MG63 (cell line): ENCODE measurements at regions not wholly inside any gene's neighbourhood (a gene's known extent, or its start where the extent isn't known, plus 50 kb on each side); places are given as distances from the start of the nearest gene placed in this dataset.

Experiments
- DNase-seq: peaks from one replicate; pipeline ENCODE4 v3.0.0-alpha.2; 2020
- H3K27me3 ChIP-seq: fragments of 250-450 bp; sonication (Bioruptor Pico); 2 replicates; pipeline ENCODE4 v1.5.1; 2020; ENCODE audit warnings: mild to moderate bottlenecking, moderate library complexity
- H3K36me3 ChIP-seq: fragments of 250-450 bp; sonication (Bioruptor Pico); 2 replicates; pipeline ENCODE4 v1.5.1; 2020; ENCODE audit warnings: mild to moderate bottlenecking, moderate library complexity
- H3K4me3 ChIP-seq: fragments of 250-450 bp; sonication (Bioruptor Pico); 2 replicates; pipeline ENCODE4 v1.5.1; 2020; ENCODE audit warnings: mild to moderate bottlenecking, moderate library complexity
- H3K9me3 ChIP-seq: fragments of 250-450 bp; sonication (Bioruptor Pico); 2 replicates; pipeline ENCODE4 v1.5.1; 2020; ENCODE audit warnings: mild to moderate bottlenecking, moderate library complexity

GRCh38 chr3:83902787-83903533 is 1055.8 kb upstream of the CADM2 start:
- H3K36me3 ChIP-seq = no peaks in the 10 kb centered on the region

GRCh38 chr3:83913381-83913780 is 1045.4 kb upstream of the CADM2 start:
- H3K36me3 ChIP-seq = no peaks in the 10 kb centered on the region

More at GRCh38 chr3:83902787-83903533, 1055.8 kb upstream of the CADM2 start:
- Histone ChIP-seq H3K27me3 (no peaks in the 10 kb centered on the region), H3K4me3 (no peak overlapping the region), H3K9me3 (no peaks in the 10 kb centered on the region)
- DNase-seq = no peak

GRCh38 chr3:83926291-83926690 is 1032.5 kb upstream of the CADM2 start:
- Histone ChIP-seq H3K9me3 (peaks cover 3% of the 10 kb centered on the region; the same call in 1 of the 2 replicates), H3K4me3 (no peak overlapping the region), H3K27me3 (no peaks in the 10 kb centered on the region)

More at GRCh38 chr3:83913381-83913780, 1045.4 kb upstream of the CADM2 start:
- no peaks in the 10 kb centered on the region for H3K9me3 ChIP-seq
- H3K4me3 ChIP-seq = no peak overlapping the region
- DNase-seq = no peak
- H3K27me3 ChIP-seq = no peaks in the 10 kb centered on the region

GRCh38 chr3:83928391-83928790 is 1030.4 kb upstream of the CADM2 start:
- no peaks in the 10 kb centered on the region for H3K36me3 ChIP-seq
- no peak for DNase-seq
- H3K27me3 ChIP-seq = no peaks in the 10 kb centered on the region
- H3K9me3 ChIP-seq = peaks cover 3% of the 10 kb centered on the region; the same call in 1 of the 2 replicates
- no peak overlapping the region for H3K4me3 ChIP-seq

More at GRCh38 chr3:83926291-83926690, 1032.5 kb upstream of the CADM2 start:
- DNase-seq = no peak
- H3K36me3 ChIP-seq = no peaks in the 10 kb centered on the region

- peaks cover 3% of the 10 kb centered on the region; the same call in 1 of the 2 replicates for H3K9me3 ChIP-seq
These were observed 1029.9 kb upstream of the CADM2 start for GRCh38 chr3:83928903-83929302.

GRCh38 chr3:83934192-83935021 is 1024.4 kb upstream of the CADM2 start:
- H3K9me3 ChIP-seq = no peaks in the 10 kb centered on the region
- DNase-seq = no peak
- H3K27me3 ChIP-seq = no peaks in the 10 kb centered on the region
- H3K4me3 ChIP-seq = no peak overlapping the region
- no peaks in the 10 kb centered on the region for H3K36me3 ChIP-seq

More at GRCh38 chr3:83928903-83929302, 1029.9 kb upstream of the CADM2 start:
- Histone ChIP-seq H3K36me3 (no peaks in the 10 kb centered on the region), H3K27me3 (no peaks in the 10 kb centered on the region), H3K4me3 (no peak overlapping the region)
- DNase-seq = no peak

- DNase-seq = no peak
- H3K4me3 ChIP-seq = no peak overlapping the region
These were observed 1020.3 kb upstream of the CADM2 start for GRCh38 chr3:83938491-83938890.

GRCh38 chr3:83941990-83942745 is 1016.6 kb upstream of the CADM2 start:
- DNase-seq = no peak
- H3K9me3 ChIP-seq = no peaks in the 10 kb centered on the region
- H3K36me3 ChIP-seq = no peaks in the 10 kb centered on the region
- H3K4me3 ChIP-seq = no peak overlapping the region
- H3K27me3 ChIP-seq = no peaks in the 10 kb centered on the region

More at GRCh38 chr3:83938491-83938890, 1020.3 kb upstream of the CADM2 start:
- no peaks in the 10 kb centered on the region for H3K36me3 ChIP-seq
- no peaks in the 10 kb centered on the region for H3K9me3 ChIP-seq
- no peaks in the 10 kb centered on the region for H3K27me3 ChIP-seq

GRCh38 chr3:83946049-83946448 is 1012.7 kb upstream of the CADM2 start:
- Histone ChIP-seq H3K36me3 (no peaks in the 10 kb centered on the region), H3K4me3 (no peak overlapping the region), H3K27me3 (no peaks in the 10 kb centered on the region), H3K9me3 (no peaks in the 10 kb centered on the region)
- no peak for DNase-seq

GRCh38 chr3:83946554-83946953 is 1012.2 kb upstream of the CADM2 start:
- H3K36me3 ChIP-seq = no peaks in the 10 kb centered on the region
- DNase-seq = no peak
- no peaks in the 10 kb centered on the region for H3K27me3 ChIP-seq
- no peak overlapping the region for H3K4me3 ChIP-seq
- H3K9me3 ChIP-seq = no peaks in the 10 kb centered on the region

GRCh38 chr3:83948771-83949170 is 1010.0 kb upstream of the CADM2 start:
- Histone ChIP-seq H3K27me3 (no peaks in the 10 kb centered on the region), H3K36me3 (no peaks in the 10 kb centered on the region), H3K4me3 (no peak overlapping the region), H3K9me3 (no peaks in the 10 kb centered on the region)
- no peak for DNase-seq

GRCh38 chr3:83953417-83954089 is 1005.2 kb upstream of the CADM2 start:
- Histone ChIP-seq H3K27me3 (no peaks in the 10 kb centered on the region), H3K9me3 (no peaks in the 10 kb centered on the region), H3K36me3 (no peaks in the 10 kb centered on the region), H3K4me3 (no peak overlapping the region)
- DNase-seq = no peak

GRCh38 chr3:83956431-83956830 is 1002.4 kb upstream of the CADM2 start:
- Histone ChIP-seq H3K4me3 (no peak overlapping the region), H3K9me3 (no peaks in the 10 kb centered on the region), H3K27me3 (no peaks in the 10 kb centered on the region), H3K36me3 (no peaks in the 10 kb centered on the region)
- DNase-seq = no peak

GRCh38 chr3:83968356-83968755 is 990.4 kb upstream of the CADM2 start:
- Histone ChIP-seq H3K27me3 (no peaks in the 10 kb centered on the region), H3K4me3 (no peak overlapping the region), H3K36me3 (no peaks in the 10 kb centered on the region), H3K9me3 (no peaks in the 10 kb centered on the region)
- no peak for DNase-seq

- Histone ChIP-seq H3K27me3 (no peaks in the 10 kb centered on the region), H3K36me3 (no peaks in the 10 kb centered on the region), H3K9me3 (no peaks in the 10 kb centered on the region), H3K4me3 (no peak overlapping the region)
- DNase-seq = no peak
These were observed 987.1 kb upstream of the CADM2 start for GRCh38 chr3:83971666-83972065.

GRCh38 chr3:84008623-84009022 is 950.2 kb upstream of the CADM2 start:
- H3K9me3 ChIP-seq = no peaks in the 10 kb centered on the region
- no peak for DNase-seq
- no peaks in the 10 kb centered on the region for H3K36me3 ChIP-seq
- no peaks in the 10 kb centered on the region for H3K27me3 ChIP-seq
- no peak overlapping the region for H3K4me3 ChIP-seq
